ENCODE measurements at regions not wholly inside any gene's neighbourhood (a gene's known extent, or its start where the extent isn't known, plus 50 kb on each side); places are given as distances from the start of the nearest gene placed in this dataset.

DNA sequence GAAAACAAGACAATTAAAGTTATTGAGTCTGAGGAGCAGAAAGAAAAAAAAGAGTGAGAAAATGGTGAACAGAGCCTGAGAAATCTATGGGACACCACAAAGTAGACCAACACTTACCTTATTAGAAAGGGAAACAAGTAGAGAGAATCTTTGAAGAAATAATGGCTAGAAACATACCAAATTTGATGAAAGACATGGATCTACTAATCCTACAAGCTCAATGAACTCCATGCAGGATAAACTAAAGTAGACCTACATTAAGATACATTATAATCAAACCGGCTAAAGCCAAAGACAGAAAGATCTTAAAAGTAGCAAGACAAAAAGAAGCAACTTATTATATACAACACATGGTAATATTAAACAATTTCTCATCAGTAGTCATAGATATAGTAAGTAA is 782.3 kb upstream of the GHITM start:
- no peaks in the 10 kb centered on the region for H3K79me1 ChIP-seq (ENCODE audit: low read depth, low read length)
- H4K8ac ChIP-seq (ENCODE audit: low read depth, low read length), result no peak overlapping the region
- H3K27me3 ChIP-seq (ENCODE audit: control insufficient read depth in 3 of 3, insufficient read depth in 3 of 3, low read depth in 1 of 3, low read length in 3 of 3), result no peaks in the 10 kb centered on the region
- no peak overlapping the region for H4K91ac ChIP-seq (ENCODE audit: low read depth, low read length, poor library complexity)
- H2BK5ac ChIP-seq (ENCODE audit: low read length), result no peak overlapping the region
- H2AK5ac ChIP-seq (ENCODE audit: low read depth, low read length), result no peak overlapping the region
- no peaks in the 10 kb centered on the region for H3K36me3 ChIP-seq (replicated peaks in 1 of 2; ENCODE audit: control insufficient read depth in 2 of 2, insufficient read depth in 2 of 2, low read length in 2 of 2)
- no CpG with 5 or more reads among the region's 1 CpG for WGBS, 2 donors (ENCODE audit: extremely low coverage in 2 of 2, insufficient read length in 2 of 2, insufficient replicate concordance in 1 of 2)
- no peak overlapping the region for H2BK120ac ChIP-seq (ENCODE audit: low read depth, low read length)
- no peak overlapping the region for H2BK12ac ChIP-seq (ENCODE audit: low read length)
- DNase-seq (ENCODE audit: low spot score), result no peak
- H2AFZ ChIP-seq (ENCODE audit: low read length), result no peak overlapping the region
- H3K23ac ChIP-seq (ENCODE audit: low read depth, low read length, poor library complexity), result no peak overlapping the region
- H3K4me3 ChIP-seq (ENCODE audit: low read length in 2 of 2), result no peak overlapping the region
- H3K18ac ChIP-seq (ENCODE audit: low read length), result no peak overlapping the region
- no peak overlapping the region for H3K4me2 ChIP-seq (ENCODE audit: insufficient read depth, low read length, poor library complexity, severe bottlenecking)
- H3K27ac ChIP-seq (replicated peaks; ENCODE audit: low read length), result no peak overlapping the region
- no peak overlapping the region for H2BK15ac ChIP-seq (ENCODE audit: low read length)
- H3K4me1 ChIP-seq (ENCODE audit: control insufficient read depth in 2 of 2, insufficient read depth in 1 of 2, low read depth in 1 of 2, low read length in 2 of 2), result no peaks in the 10 kb centered on the region
- peaks cover 0 to 1% of the 10 kb centered on the region in 2 donors for H3K9me3 ChIP-seq (replicated peaks in 1 of 2; ENCODE audit: control insufficient read depth in 2 of 2, insufficient read depth in 1 of 2, low read depth in 1 of 2, low read length in 2 of 2)
- H3K4ac ChIP-seq (ENCODE audit: low read length), result no peak overlapping the region
- H3K9ac ChIP-seq (ENCODE audit: low read depth, low read length, poor library complexity), result no peak overlapping the region
- H3K14ac ChIP-seq (ENCODE audit: low read length), result no peak overlapping the region

DNA sequence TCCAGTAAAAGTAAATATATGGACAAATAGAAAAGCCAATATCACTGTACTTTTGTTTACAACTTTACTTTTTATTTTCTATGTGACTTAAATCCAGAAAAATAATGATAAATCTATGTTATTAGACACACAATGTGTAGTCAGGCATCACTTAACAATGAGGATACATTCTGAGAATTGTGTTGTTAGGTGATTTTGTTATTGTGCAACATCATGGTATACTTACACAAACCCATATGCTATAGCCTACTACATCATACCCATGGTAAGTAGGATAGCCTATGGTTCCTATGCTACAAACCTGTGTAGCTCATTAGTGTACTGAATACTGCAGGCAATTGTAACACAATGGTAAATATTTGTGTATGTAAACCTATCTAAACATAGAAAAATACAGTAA is 781.7 kb upstream of the GHITM start:
- Histone ChIP-seq H2BK5ac (ENCODE audit: low read length) (no peak overlapping the region), H3K36me3 (replicated peaks in 1 of 2; ENCODE audit: control insufficient read depth in 2 of 2, insufficient read depth in 2 of 2, low read length in 2 of 2) (no peaks in the 10 kb centered on the region), H2AK5ac (ENCODE audit: low read depth, low read length) (no peak overlapping the region), H4K91ac (ENCODE audit: low read depth, low read length, poor library complexity) (no peak overlapping the region), H2BK12ac (ENCODE audit: low read length) (no peak overlapping the region), H2BK15ac (ENCODE audit: low read length) (no peak overlapping the region), H4K8ac (ENCODE audit: low read depth, low read length) (no peak overlapping the region), H3K9ac (ENCODE audit: low read depth, low read length, poor library complexity) (no peak overlapping the region), H3K4me2 (ENCODE audit: insufficient read depth, low read length, poor library complexity, severe bottlenecking) (no peak overlapping the region), H3K4me3 (ENCODE audit: low read length in 2 of 2) (no peak overlapping the region), H3K14ac (ENCODE audit: low read length) (no peak overlapping the region), H2AFZ (ENCODE audit: low read length) (no peak overlapping the region), H3K4me1 (ENCODE audit: control insufficient read depth in 2 of 2, insufficient read depth in 1 of 2, low read depth in 1 of 2, low read length in 2 of 2) (no peaks in the 10 kb centered on the region), H3K9me3 (replicated peaks in 1 of 2; ENCODE audit: control insufficient read depth in 2 of 2, insufficient read depth in 1 of 2, low read depth in 1 of 2, low read length in 2 of 2) (peaks cover 0 to 1% of the 10 kb centered on the region in 2 donors), H3K4ac (ENCODE audit: low read length) (no peak overlapping the region), H3K23ac (ENCODE audit: low read depth, low read length, poor library complexity) (no peak overlapping the region), H2BK120ac (ENCODE audit: low read depth, low read length) (no peak overlapping the region), H3K27ac (replicated peaks; ENCODE audit: low read length) (no peak overlapping the region), H3K18ac (ENCODE audit: low read length) (no peak overlapping the region), H3K79me1 (ENCODE audit: low read depth, low read length) (no peaks in the 10 kb centered on the region), H3K27me3 (ENCODE audit: control insufficient read depth in 3 of 3, insufficient read depth in 3 of 3, low read depth in 1 of 3, low read length in 3 of 3) (no peaks in the 10 kb centered on the region)
- DNase-seq (ENCODE audit: low spot score), result no peak

DNA sequence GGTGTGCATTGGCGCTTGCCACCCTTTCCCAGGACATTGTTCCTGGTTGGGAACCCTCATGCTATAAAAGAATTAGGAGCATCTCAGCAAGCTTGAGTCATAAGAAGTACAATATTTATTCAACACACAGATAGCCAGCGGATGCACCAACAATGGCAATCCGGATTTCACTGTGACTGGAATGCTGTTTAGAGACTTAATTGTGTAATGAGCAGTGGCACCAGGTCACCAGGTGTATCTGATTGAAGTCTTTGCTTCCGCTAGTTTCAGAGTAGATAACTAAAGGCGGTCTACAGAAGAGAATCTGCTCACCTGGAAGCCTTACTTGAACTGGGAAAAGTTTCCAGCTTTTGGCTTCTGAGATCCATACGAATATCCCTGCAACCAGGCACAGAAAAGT is 772.3 kb upstream of the GHITM start:
- no peaks in the 10 kb centered on the region for H3K79me1 ChIP-seq (ENCODE audit: low read depth, low read length)
- no peak overlapping the region for H3K4me3 ChIP-seq (ENCODE audit: low read length in 2 of 2)
- H3K27ac ChIP-seq (replicated peaks; ENCODE audit: low read length), result no peak overlapping the region
- H2BK120ac ChIP-seq (ENCODE audit: low read depth, low read length), result no peak overlapping the region
- H3K36me3 ChIP-seq (replicated peaks in 1 of 2; ENCODE audit: control insufficient read depth in 2 of 2, insufficient read depth in 2 of 2, low read length in 2 of 2), result no peaks in the 10 kb centered on the region
- no peak overlapping the region for H2BK5ac ChIP-seq (ENCODE audit: low read length)
- H3K23ac ChIP-seq (ENCODE audit: low read depth, low read length, poor library complexity), result no peak overlapping the region
- H3K18ac ChIP-seq (ENCODE audit: low read length), result no peak overlapping the region
- H2BK12ac ChIP-seq (ENCODE audit: low read length), result no peak overlapping the region
- H2BK15ac ChIP-seq (ENCODE audit: low read length), result no peak overlapping the region
- H2AK5ac ChIP-seq (ENCODE audit: low read depth, low read length), result no peak overlapping the region
- no peak overlapping the region for H3K4ac ChIP-seq (ENCODE audit: low read length)
- no CpG with 5 or more reads among the region's 6 CpGs for WGBS, 2 donors (ENCODE audit: extremely low coverage in 2 of 2, insufficient read length in 2 of 2, insufficient replicate concordance in 1 of 2)
- H3K9ac ChIP-seq (ENCODE audit: low read depth, low read length, poor library complexity), result no peak overlapping the region
- H4K8ac ChIP-seq (ENCODE audit: low read depth, low read length), result no peak overlapping the region
- DNase-seq (ENCODE audit: low spot score), result no peak
- no peak overlapping the region for H3K4me2 ChIP-seq (ENCODE audit: insufficient read depth, low read length, poor library complexity, severe bottlenecking)
- H2AFZ ChIP-seq (ENCODE audit: low read length), result no peak overlapping the region
- no peaks in the 10 kb centered on the region for H3K27me3 ChIP-seq (ENCODE audit: control insufficient read depth in 3 of 3, insufficient read depth in 3 of 3, low read depth in 1 of 3, low read length in 3 of 3)
- H3K9me3 ChIP-seq (replicated peaks in 1 of 2; ENCODE audit: control insufficient read depth in 2 of 2, insufficient read depth in 1 of 2, low read depth in 1 of 2, low read length in 2 of 2), result no peaks in the 10 kb centered on the region
- H4K91ac ChIP-seq (ENCODE audit: low read depth, low read length, poor library complexity), result no peak overlapping the region
- peaks cover 0 to 2% of the 10 kb centered on the region in 2 donors for H3K4me1 ChIP-seq (ENCODE audit: control insufficient read depth in 2 of 2, insufficient read depth in 1 of 2, low read depth in 1 of 2, low read length in 2 of 2)
- H3K14ac ChIP-seq (ENCODE audit: low read length), result no peak overlapping the region

DNA sequence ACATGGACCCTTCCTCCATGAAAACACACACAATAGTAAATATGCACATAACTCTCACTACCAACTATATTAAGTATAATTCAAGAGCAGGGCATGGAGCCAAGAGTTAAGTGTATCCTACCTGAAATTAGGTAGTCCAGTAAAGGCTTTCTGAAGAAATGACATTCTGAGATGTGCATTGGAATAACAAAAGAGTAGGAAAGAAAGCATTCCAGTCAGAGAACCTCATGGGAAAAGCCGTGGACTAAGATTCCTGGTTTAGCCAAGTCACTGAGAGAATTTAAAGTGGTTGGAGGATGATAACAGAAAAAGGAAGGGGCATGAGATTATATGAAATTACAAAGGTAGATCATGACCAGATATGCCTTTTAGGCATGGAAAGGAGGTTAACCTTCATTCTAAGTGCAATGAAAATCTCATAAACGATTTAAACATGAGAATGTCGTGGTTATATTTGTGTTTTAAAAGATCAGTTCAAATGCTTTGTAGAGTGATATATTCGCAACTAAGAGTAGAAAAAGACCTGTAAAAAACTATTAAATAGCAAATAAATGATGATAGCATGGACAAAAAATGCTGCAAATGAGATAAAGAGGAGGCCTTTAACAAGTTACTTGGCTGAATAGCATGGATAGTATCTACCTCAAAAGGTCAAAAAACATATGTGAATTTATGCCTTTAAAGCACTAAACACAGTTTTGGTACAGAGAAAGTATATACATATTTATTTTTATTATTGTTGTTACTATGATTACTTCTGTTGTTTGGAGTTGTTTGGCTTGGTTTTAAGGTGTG is 767.4 kb upstream of the GHITM start:
- Histone ChIP-seq H3K23ac (ENCODE audit: low read depth, low read length, poor library complexity) (no peak overlapping the region), H3K27ac (replicated peaks; ENCODE audit: low read length) (no peak overlapping the region), H3K4ac (ENCODE audit: low read length) (no peak overlapping the region), H3K9ac (ENCODE audit: low read depth, low read length, poor library complexity) (no peak overlapping the region), H3K4me2 (ENCODE audit: insufficient read depth, low read length, poor library complexity, severe bottlenecking) (no peak overlapping the region), H4K91ac (ENCODE audit: low read depth, low read length, poor library complexity) (no peak overlapping the region), H3K4me3 (ENCODE audit: low read length in 2 of 2) (no peak overlapping the region), H3K18ac (ENCODE audit: low read length) (no peak overlapping the region), H4K8ac (ENCODE audit: low read depth, low read length) (no peak overlapping the region), H3K36me3 (replicated peaks in 1 of 2; ENCODE audit: control insufficient read depth in 2 of 2, insufficient read depth in 2 of 2, low read length in 2 of 2) (no peaks in the 10 kb centered on the region), H3K14ac (ENCODE audit: low read length) (no peak overlapping the region), H2BK12ac (ENCODE audit: low read length) (no peak overlapping the region), H2BK15ac (ENCODE audit: low read length) (no peak overlapping the region), H3K9me3 (replicated peaks in 1 of 2; ENCODE audit: control insufficient read depth in 2 of 2, insufficient read depth in 1 of 2, low read depth in 1 of 2, low read length in 2 of 2) (no peaks in the 10 kb centered on the region), H3K27me3 (ENCODE audit: control insufficient read depth in 3 of 3, insufficient read depth in 3 of 3, low read depth in 1 of 3, low read length in 3 of 3) (no peaks in the 10 kb centered on the region), H2AK5ac (ENCODE audit: low read depth, low read length) (no peak overlapping the region), H3K4me1 (ENCODE audit: control insufficient read depth in 2 of 2, insufficient read depth in 1 of 2, low read depth in 1 of 2, low read length in 2 of 2) (peaks cover 0 to 2% of the 10 kb centered on the region in 2 donors), H3K79me1 (ENCODE audit: low read depth, low read length) (no peaks in the 10 kb centered on the region), H2BK5ac (ENCODE audit: low read length) (no peak overlapping the region), H2BK120ac (ENCODE audit: low read depth, low read length) (no peak overlapping the region), H2AFZ (ENCODE audit: low read length) (no peak overlapping the region)
- no CpG with 5 or more reads among the region's 4 CpGs for WGBS, 2 donors (ENCODE audit: extremely low coverage in 2 of 2, insufficient read length in 2 of 2, insufficient replicate concordance in 1 of 2)
- no peak for DNase-seq (ENCODE audit: low spot score)
